SKM-1 treated with dmso at 0.1 percent for 144 hours (cell line): ENCODE measurements at regions not wholly inside any gene's neighbourhood (a gene's known extent, or its start where the extent isn't known, plus 50 kb on each side); places are given as distances from the start of the nearest gene placed in this dataset.

Source experiments
- DNase-seq: peaks from one replicate; lab custom pipeline; 2025; ENCODE audit not compliant: unreplicated experiment; lab: John Stamatoyannopoulos, UW

DNA sequence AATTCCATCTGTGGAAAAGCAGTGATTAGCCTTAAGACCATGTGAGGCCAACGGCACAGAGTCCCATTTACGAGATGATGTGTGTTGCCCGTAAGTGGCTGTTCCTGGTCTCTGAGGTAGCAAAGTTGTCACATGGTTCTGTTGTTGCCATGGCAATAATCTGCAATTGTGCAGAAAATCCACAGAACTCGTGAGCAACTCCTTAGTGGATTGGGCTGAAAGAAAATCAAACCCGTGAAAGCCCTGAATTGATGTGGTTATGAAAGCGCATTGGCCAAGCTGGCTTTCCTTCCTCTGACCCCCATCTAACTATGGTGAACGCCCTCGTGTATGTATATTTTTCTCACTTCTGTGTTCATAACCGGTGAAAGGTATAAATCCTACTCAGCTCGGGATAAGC lies 614.7 kb downstream of the EBF1 start:
- DNase-seq, result no peak

DNA sequence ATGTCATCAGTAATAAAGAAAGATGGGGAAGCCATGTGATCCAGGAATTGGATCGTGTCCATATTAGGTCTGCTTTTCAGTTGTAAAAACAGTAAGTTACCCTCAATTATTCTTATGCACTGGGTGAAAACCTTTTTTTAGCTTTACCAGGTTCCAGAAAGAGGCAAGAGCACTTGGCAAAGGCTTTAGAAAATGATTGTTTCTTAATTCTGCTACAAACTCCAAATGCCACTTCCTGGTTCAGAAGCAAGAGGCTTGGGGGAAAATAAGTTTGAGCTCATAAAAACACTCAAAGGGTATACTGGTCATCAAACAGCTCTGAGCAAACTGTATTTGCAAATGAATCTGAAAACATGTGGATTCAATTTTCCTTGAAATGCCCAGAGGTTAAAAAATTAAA lies 615.6 kb downstream of the EBF1 start:
- no peak for DNase-seq

DNA sequence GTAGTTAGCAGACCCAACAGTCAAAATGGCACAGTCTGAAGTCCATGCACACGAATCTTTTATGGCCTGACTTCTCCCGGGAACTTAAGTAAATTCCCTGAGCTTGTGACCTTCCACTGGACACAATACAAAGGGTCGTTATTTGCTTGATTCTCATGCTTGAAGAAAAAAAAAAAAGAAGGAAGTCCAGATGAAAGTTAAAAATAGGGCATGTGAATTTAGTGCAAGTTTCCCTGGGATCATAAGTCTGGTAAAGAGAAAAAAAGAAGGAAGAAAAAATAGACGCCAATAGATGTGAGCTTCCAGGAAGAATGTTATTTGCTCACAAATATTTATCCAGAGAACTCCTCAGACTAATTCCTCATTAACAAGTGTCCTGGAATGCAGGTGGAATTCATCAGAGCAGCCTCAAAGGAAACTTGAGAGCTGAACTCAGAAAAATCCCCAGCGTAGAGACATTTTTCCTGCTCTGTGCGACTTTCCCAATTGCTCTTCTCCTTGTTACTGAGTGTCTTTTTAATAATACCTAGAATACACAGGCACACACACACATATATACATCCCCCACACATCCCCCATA lies 616.3 kb downstream of the EBF1 start:
- DNase-seq, result no peak

DNA sequence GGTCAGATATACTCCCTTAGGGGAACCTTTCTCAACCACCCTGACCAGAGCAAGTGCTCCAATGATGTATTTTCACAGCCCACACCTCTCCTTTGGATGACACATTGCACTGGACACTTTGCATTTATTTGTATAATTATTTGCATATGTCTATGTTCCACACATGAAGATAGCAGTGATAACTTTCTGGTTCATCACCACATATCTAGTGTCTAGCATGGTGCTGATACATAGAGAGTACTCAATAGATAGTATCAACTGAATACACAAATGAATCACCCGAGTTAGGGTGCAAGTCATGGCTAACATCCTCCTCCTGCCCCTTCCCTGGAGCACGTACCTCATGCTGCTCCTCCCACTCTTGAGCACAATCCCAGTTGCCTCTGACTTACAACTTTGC lies 617.6 kb downstream of the EBF1 start:
- no peak for DNase-seq

DNA sequence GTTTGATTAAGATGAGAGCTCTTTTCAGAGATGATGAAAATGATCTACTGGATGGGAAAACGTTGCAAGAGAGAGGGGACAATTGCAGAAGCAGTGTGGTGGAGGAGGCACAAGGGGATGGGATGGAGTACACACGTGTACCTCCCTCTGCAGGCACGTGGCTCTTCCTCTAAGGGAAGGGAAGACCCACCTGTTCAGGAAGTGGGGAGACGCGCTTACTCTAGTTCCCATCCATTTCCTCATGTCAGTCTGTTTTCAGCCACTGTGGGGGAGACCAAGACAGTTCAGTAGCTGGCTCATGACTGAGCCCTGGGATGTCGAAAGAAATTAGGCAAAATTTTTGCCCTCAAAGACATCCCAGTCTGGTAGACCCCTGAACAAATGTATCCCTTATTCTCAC lies 619.2 kb upstream of the CLINT1 start:
- no peak for DNase-seq

DNA sequence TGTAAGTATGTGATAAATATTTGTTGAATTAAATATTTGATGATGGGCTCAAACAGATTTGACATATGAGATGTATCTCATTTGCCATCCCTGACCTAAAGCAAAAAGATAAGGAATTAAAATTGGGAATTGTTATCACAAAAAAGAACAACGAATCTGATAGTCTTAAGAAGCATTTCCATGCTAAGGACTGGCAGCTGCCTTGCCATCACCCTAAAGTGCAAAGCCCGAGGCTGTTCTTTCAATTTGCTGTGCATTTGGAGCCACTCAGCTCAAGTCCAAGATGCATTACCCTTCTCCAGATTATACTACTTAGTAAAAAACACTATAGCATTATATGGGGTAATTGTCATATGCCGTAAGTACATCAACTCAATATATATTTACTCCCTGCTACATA lies 618.3 kb upstream of the CLINT1 start:
- no peak for DNase-seq

DNA sequence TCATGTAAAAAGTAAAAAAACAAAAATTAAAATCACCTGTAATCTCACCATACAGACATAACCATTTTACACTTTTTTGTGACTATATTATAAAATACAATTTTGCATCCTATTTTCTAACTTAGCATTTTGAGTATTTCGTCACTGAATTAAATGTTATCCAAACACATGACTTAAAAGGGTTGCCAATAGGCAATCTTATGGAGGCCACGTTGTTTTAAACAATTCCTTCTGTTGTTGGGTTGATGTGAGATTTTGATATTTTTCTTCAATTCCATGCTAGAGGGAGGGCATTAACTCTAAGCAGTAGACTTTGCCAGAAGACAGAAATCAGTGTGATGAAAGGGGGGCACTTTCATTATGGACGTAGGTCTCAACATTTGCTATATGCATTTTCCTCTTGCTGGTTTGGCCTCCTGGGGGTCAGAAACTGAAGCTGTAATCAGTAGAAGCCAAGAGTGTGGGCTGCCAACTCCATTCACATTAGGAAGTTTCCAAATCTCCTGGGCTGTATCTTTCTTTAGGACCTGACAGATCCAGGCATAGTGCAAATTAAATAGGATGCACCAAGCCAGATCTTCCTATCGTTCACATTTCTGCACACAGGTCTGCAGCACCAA lies 614.2 kb upstream of the CLINT1 start:
- no peak for DNase-seq

DNA sequence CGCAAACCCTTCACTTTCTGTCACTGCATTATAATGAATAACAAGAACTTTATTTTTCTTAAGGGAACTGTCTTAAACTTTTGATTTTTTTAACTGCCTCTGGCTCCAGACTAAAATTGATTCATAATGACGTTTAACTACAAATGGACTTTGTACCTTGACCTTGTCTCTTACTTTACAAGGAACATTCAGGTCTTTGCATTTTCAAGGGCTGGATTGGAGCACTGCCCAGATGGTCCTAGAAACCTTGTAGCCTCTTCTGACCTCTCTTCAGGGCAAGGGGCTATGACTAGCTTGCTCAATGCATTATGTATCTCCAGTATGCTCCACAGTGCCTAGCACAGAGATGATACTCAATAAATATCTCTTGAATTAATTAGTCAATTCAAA lies 612.6 kb upstream of the CLINT1 start:
- no peak for DNase-seq

DNA sequence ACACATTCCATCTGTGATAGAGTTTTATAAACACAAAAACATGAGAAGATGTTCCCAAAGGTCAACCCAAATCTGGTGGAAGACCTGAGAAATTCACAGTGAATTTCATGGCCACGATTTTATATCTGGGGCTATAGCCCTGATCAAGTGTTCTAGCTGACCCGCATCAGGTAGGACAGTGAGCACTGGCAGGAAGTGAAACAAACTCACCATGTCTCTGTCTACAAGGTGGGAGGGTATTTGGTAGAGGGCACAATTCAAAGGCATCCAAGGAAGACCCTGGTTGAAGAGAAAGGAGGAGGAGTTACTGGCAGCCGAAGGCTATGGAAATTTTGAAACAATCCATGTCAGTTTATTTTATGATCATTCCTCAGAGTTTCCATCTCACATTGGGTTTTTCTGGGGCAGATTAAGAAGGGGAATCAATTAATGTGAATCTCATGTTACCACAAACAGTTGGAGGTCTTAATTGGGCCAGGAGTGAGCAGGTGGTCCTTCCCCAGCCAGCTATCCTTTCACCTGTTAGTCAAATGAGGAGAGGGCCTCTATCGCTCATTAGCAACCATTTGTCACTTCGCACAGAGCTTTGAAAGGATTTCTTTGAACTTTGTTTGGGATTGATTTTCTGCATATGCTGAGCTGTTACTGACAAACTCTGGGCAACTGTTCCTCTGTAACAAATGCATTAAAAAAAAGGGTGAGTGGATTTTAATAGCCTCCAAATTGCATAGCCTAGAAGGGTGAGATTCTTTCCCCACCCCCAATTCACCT lies 612.0 kb upstream of the CLINT1 start:
- no peak for DNase-seq

DNA sequence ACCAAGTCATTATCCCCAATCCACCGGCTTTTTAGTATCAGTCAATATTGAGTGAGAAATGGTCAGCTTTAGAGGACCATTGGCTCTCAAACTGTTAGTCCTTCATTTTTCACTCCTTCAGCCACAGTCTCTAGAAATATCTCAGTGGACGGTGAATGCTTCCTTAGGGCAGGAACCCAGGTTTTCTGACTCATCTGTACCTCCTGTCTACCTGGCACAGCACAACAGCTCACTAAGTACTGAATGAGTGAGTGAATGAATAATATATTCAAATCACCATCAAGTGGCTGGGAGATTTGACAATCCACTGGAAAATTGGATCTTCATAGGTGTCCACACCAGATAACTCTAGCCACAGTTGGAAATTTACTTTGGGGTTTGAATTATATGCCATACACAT lies 609.5 kb upstream of the CLINT1 start:
- DNase-seq, result no peak

DNA sequence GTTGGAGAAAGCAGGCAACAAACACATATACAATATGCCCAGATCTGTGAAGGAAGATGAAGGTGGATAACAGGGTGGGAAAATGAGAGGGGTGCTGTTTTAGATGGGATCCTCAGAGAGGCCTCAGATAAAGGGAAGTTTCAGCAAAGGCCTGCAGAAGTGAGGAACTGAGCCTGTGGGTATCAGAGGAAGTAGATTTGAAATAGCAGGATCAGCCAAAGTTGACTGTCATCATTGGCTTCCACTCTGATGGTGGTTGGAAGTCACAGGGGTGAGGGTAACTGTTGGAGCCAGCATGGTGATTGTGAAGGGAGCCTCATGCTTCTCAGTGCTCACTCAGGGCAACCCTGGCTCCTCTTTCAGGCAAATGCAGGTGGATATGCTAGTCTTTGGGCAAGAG lies 607.2 kb upstream of the CLINT1 start:
- DNase-seq, result peak; percentile 73

DNA sequence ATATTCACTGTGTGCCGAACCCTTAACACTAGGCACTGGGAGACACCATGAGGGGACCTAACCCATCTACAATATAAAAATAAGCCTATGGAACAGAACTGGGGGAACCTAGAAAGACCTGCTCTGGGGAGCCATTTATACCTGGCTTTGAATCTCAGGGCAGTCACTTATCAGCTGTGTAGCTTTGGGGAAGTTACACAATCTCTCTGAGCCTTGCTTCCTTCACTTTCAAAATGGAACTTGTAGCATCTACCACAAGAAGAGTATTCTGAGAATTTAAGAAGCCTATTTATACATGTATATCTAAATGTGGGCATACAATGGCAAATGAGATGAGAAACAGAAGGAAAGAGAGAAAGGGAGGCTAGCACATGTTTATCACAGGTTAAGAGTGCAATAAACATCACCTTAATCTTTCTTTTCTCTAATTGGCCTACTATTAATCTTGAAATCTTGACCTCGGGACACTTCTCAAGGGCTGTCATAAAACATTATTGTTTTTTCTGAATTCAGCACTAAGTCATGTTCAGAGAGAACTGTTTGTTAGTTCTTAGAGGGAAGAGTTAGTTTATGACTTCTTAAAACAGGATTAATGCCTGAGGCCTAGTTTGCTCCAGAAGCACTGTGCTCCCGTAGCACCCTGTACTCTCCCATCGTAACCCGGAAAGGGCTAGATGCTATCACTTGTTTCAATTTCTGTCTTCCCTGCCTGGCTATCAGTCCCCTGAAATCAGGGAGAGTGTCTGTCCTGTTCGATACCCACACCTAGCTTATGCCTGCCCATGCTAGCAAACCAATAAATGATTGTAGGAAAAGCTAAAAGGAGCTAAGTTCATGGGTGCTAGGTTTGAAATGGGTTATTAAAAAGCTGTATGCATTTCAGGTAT lies 606.4 kb upstream of the CLINT1 start:
- peak; percentile 36 for DNase-seq

DNA sequence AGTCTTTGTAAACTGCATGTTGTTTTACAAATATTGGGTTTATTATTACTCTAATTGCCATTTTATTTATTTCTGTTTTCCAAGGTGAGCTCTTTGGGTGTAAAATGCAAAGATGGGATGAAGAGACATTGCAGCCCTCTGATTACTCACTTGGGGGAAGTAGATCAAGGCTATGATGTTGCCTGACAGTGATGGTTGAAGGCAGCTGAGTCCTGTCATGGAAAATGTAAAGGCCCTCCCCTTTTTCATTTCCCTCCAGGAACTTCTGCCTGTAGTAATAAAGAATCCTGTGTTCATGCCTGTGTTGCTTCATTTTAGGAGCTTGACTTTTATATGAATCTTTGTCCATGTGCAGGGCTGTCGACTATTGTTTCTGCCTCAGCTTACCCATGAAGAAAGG lies 605.4 kb upstream of the CLINT1 start:
- DNase-seq, result no peak

DNA sequence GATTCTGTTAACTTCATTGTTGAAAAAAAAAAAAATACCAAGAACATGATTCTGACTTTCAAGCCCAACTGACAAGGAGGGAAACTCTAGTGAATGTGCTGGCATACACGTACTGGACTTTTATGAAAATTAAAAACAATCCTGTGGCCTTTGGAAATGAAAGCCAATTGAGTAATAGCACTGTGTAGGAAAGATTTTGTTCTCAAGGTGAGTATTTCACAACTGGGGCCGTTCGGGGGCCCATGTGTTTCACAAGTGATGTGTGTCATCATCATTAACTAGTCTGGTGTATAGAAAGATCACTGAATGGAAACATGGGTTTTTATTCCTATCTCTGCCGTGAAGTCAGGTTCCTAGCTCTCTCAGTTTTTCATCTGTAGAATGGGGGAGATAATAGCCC lies 605.0 kb upstream of the CLINT1 start:
- peak; percentile 61 for DNase-seq

DNA sequence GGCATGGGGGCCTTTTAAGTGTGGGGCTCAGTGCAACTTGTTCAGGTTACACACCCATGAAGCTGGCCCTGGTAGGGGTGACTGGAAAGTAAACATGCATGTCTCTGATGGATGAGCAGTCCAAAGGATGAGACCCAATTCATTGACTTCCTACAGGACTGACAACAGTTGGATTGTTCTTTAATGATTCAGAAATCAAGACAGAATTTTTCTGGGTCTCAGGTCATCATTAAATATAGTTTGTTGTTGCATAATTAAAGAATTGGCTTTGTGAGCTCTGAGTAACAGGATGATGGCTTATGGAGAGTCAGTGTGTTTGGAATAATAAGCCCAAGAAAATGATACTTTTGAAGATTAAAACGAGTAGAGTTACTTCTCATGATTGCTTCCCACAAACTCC lies 604.2 kb upstream of the CLINT1 start:
- no peak for DNase-seq

DNA sequence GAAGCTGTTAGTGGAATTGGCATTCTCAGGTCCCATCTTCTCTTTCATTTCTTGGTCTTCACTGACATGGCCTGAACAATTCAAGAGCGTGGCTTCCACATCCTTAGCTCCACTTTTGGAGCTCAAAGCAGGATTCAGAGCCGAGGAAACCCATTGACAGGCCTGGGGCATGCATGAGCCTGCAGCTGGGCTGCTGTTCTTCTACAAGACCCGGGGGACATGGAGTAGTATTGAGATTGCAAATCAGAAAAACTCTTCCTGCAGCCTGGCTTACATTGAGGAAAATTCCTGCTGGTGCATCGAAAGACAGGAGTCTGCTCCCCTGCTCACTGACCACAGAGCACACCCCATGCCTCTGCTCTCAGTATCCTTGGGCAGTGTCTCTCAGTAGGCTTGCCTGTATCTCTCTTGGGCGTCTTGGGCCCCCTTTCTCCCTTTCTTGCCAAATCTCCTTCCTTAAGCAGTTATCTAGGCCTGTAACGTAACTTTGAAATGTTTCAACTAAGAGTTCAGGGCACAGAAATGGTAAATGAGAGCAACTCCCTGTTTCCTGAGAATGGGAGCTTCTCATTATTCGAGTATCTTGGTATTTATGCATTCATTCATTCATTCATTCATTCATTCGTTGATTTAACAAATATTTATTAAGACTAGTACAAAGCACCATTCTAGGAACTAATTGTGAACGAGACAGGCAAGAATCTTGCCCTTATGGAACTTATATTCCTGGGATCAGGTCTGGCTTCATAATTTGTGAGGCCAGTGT lies 603.6 kb upstream of the CLINT1 start:
- DNase-seq, result no peak

DNA sequence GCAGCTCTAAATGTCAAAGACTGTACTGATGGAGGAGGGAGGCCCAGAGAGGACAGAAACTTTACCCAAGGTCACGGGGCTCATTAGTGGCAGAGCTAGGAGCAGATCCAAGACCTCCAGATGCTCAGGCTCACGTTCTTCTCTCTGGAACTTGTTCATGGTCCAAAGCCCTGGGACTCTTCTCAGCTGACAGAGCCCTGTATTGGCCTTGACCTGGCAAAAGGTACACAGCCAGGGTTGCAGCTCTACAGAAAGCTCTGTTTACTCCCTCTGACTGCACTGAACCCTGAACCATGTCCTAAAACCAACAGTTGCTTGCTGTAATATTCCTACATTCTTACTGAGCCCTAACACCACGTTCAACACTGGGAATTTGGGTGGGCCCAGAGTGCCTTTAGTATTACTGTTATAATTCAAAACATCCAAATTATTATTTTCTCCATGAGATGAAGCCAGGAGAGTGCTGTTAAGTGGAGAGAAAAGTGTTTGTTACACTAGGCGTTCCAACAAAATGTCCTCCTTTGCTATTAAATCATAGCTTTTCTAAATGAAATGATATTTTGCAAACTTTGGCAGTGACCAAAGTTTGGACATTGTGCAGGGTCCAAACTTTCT lies 602.4 kb upstream of the CLINT1 start:
- DNase-seq, result no peak

DNA sequence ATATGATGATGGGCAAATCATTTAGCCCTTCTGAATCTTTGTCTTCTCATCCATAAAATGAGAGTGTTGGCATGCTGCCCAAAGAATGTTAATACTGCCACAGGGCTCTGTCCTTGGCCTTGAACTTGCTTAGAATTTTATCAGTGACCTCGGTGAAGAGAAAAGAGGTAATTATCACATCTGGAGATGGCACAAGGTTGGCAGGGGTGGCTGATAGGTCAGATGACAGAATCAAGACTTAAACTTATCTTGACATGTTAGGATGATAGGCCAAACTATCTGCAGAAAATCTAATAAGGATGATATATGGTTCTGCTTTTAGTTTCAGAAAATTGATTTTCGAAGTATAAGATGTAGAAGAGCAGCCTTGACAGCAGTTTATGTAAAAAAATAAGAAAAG lies 599.1 kb upstream of the CLINT1 start:
- DNase-seq, result no peak

DNA sequence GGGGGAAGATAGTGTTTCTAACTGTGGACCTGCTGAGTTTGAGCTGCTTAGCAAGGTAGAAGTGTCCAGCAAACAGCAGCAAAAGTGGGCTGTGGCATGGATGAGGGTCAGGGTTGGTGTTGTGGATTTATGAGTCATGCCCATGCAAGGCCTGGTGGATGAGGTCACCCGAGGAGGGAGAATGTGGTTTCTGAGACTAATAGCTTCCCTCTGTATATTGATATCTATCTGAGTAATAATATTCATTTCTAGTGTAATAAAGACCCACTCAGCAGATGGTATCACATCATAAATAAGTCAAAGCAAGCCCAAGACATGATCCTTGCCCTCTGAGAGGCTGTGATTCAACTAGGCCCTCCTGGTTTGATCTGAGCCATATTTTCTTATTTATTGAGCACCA lies 597.8 kb upstream of the CLINT1 start:
- DNase-seq, result no peak

DNA sequence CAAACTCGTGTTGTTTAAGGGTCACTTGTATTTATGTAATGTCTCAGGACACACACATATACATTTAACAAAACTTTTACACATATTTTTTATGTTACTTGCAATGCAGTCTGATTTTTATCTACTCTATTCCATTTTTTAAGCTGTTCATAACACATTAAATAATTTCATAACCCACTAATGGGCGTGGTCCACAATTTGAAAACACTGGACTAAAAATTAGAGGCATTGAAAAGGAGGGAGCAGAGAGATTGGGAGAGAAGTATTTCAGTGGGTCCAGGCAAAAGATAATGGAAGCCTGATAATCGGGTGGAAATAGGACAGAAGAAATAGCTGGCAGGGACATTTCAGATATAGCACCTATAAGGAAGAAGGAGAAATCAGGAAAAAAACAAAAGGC lies 597.3 kb upstream of the CLINT1 start:
- DNase-seq, result no peak
